Motor neuron (in vitro differentiated cells): ENCODE measurements at regions not wholly inside any gene's neighbourhood (a gene's known extent, or its start where the extent isn't known, plus 50 kb on each side); places are given as distances from the start of the nearest gene placed in this dataset.

Source experiments
- ATAC-seq, 8 experiments: fragments of 200-7000 bp; cut with Tn5 transposase; replicated peaks in 6 of 8; 2 replicates each; pipeline ENCODE4 v1.8.0; 2021; ENCODE audit warnings: mild to moderate bottlenecking in 8 of 8, moderate library complexity in 8 of 8
- H3K27ac ChIP-seq, 2 donors: fragments of 250-450 bp; sonication (Bioruptor Pico); 2 replicates each; pipeline ENCODE4 v1.9.0; 2021; ENCODE audit warnings: antibody characterized with exemption in 2 of 2, mild to moderate bottlenecking in 2 of 2, moderate library complexity in 1 of 2
- H3K4me1 ChIP-seq, 2 donors: fragments of 250-450 bp; sonication (Bioruptor Pico); replicated peaks in 1 of 2; 2 replicates each; pipeline ENCODE4 v1.6.1; 2021; ENCODE audit warnings: antibody characterized with exemption in 2 of 2, mild to moderate bottlenecking in 2 of 2, moderate library complexity in 1 of 2
- H3K4me3 ChIP-seq, 5 donors: fragments of 250-450 bp; sonication (Bioruptor Pico); 2 replicates each; pipeline ENCODE4 v1.9.0; 2021; ENCODE audit warnings: antibody characterized with exemption in 5 of 5, mild to moderate bottlenecking in 5 of 5, moderate library complexity in 4 of 5
- WGBS, 10 experiments: fragments of 450-650 bp; shearing (Covaris generic); methylation state at CpG; one replicate each; pipeline ENCODE4 v1.0.0; 2022; 5-methylcytosine and 5-hydroxymethylcytosine counted together
- in situ Hi-C, 9 experiments: fragments of 400-800 bp; cut with MboI; loops; one replicate each; pipeline ENCODE4 v1.15.0; 2021; ENCODE audit warnings: low sequenced_read_pairs in 9 of 9, low pct_unique_long_range_greater_than_20kb in 2 of 9; ENCODE audit not compliant: unreplicated experiment in 9 of 9

GRCh38 chr15:88986949-88987590 is 73.9 kb upstream of the MFGE8 start:
- WGBS, 10 experiments, result 43 to 100% (median 70%) methylated on average over 1 to 9 of the region's 11 CpGs; no CpG with 5 or more reads in 2 of the 10 experiments
- H3K4me1 ChIP-seq, result no peaks in the 10 kb centered on the region
- peak in 4 of 8 experiments; percentile 9 to 60 (median 37) for ATAC-seq
- H3K4me3 ChIP-seq, result no peak overlapping the region
- in situ Hi-C loops, result no loop called here
- no peak overlapping the region for H3K27ac ChIP-seq

GRCh38 chr15:88987591-88987933 is 74.4 kb upstream of the MFGE8 start:
- 72 to 94% (median 81%) methylated on average over 2 to 7 of the region's 7 CpGs; no CpG with 5 or more reads in 4 of the 10 experiments for WGBS, 10 experiments
- Histone ChIP-seq H3K4me3 (no peak overlapping the region), H3K4me1 (no peaks in the 10 kb centered on the region), H3K27ac (no peak overlapping the region)
- in situ Hi-C loops, result no loop called here
- peak in 1 of 8 experiments; percentile 64 for ATAC-seq

- peak in 2 of 8 experiments; percentile 33 to 56 for ATAC-seq
- 43 to 100% (median 50%) methylated on average over 1 to 5 of the region's 8 CpGs; no CpG with 5 or more reads in 5 of the 10 experiments for WGBS, 10 experiments
- no peaks in the 10 kb centered on the region for H3K4me1 ChIP-seq
- H3K4me3 ChIP-seq, result no peak overlapping the region
- in situ Hi-C loops, result no loop called here
- no peak overlapping the region for H3K27ac ChIP-seq
These were observed 74.9 kb upstream of the MFGE8 start for GRCh38 chr15:88987934-88988671.

- ATAC-seq, result peak in 2 of 8 experiments; percentile 17 to 53
- whole genome bisulfite sequencing, 10 experiments, result 7 to 100% (median 69%) methylated on average over 1 to 5 of the region's 5 CpGs
- no peaks in the 10 kb centered on the region for H3K4me1 ChIP-seq
- in situ Hi-C loops, result no loop called here
- no peak overlapping the region for H3K27ac ChIP-seq
- H3K4me3 ChIP-seq, result no peak overlapping the region
These were observed 76.4 kb upstream of the MFGE8 start for GRCh38 chr15:88989578-88989977.

GRCh38 chr15:88990185-88990679 is 77.1 kb upstream of the MFGE8 start:
- ATAC-seq, result no peak
- in situ Hi-C loops, result no loop called here
- 21 to 100% (median 88%) methylated on average over 2 to 20 of the region's 20 CpGs; no CpG with 5 or more reads in 1 of the 10 experiments for WGBS, 10 experiments
- H3K27ac ChIP-seq, result no peak overlapping the region
- H3K4me3 ChIP-seq, result no peak overlapping the region
- H3K4me1 ChIP-seq, result no peaks in the 10 kb centered on the region

- WGBS, 10 experiments, result 64 to 100% (median 90%) methylated on average over 1 to 2 of the region's 3 CpGs; no CpG with 5 or more reads in 1 of the 10 experiments
- no peaks in the 10 kb centered on the region for H3K4me1 ChIP-seq
- no peak for ATAC-seq
These were observed 79.0 kb upstream of the MFGE8 start for GRCh38 chr15:88992216-88992615.

GRCh38 chr15:88992912-88993376 is 79.8 kb upstream of the MFGE8 start:
- Histone ChIP-seq H3K4me3 (no peak overlapping the region), H3K27ac (no peak overlapping the region), H3K4me1 (no peaks in the 10 kb centered on the region)
- in situ Hi-C loops, result no loop called here
- WGBS, 10 experiments, result 31 to 75% (median 56%) methylated on average over 2 to 7 of the region's 7 CpGs; no CpG with 5 or more reads in 2 of the 10 experiments
- ATAC-seq, result no peak

More at GRCh38 chr15:88992216-88992615, 79.0 kb upstream of the MFGE8 start:
- Histone ChIP-seq H3K4me3 (no peak overlapping the region), H3K27ac (no peak overlapping the region)
- in situ Hi-C loops, result no loop called here

GRCh38 chr15:88993662-88994061 is 80.5 kb upstream of the MFGE8 start:
- 56 to 100% (median 90%) methylated on average over 1 to 3 of the region's 5 CpGs; no CpG with 5 or more reads in 3 of the 10 experiments for WGBS, 10 experiments
- ATAC-seq, result no peak
- Histone ChIP-seq H3K4me3 (no peak overlapping the region), H3K27ac (no peak overlapping the region), H3K4me1 (no peaks in the 10 kb centered on the region)
- in situ Hi-C loops, result no loop called here

- no peak overlapping the region for H3K27ac ChIP-seq
- in situ Hi-C loops, result no loop called here
- H3K4me1 ChIP-seq, result no peaks in the 10 kb centered on the region
- H3K4me3 ChIP-seq, result no peak overlapping the region
- no peak for ATAC-seq
- 60 to 100% (median 83%) methylated on average over 1 of the region's 1 CpG; no CpG with 5 or more reads in 5 of the 10 experiments for WGBS, 10 experiments
These were observed 81.1 kb upstream of the MFGE8 start for GRCh38 chr15:88994286-88994685.

GRCh38 chr15:88995449-88995848 is 82.3 kb upstream of the MFGE8 start:
- H3K4me1 ChIP-seq, result no peaks in the 10 kb centered on the region
- no peak overlapping the region for H3K4me3 ChIP-seq
- no peak overlapping the region for H3K27ac ChIP-seq
- ATAC-seq, result no peak
- 17 to 93% (median 80%) methylated on average over 1 to 3 of the region's 3 CpGs; no CpG with 5 or more reads in 3 of the 10 experiments for WGBS, 10 experiments
- in situ Hi-C loops, result no loop called here

- no peak for ATAC-seq
- 50 to 100% (median 72%) methylated on average over 1 to 3 of the region's 3 CpGs; no CpG with 5 or more reads in 4 of the 10 experiments for WGBS, 10 experiments
- Histone ChIP-seq H3K4me3 (no peak overlapping the region), H3K27ac (no peak overlapping the region), H3K4me1 (no peaks in the 10 kb centered on the region)
- in situ Hi-C loops, result no loop called here
These were observed 84.4 kb upstream of the MFGE8 start for GRCh38 chr15:88997531-88997930.

- Histone ChIP-seq H3K4me1 (no peaks in the 10 kb centered on the region), H3K27ac (no peak overlapping the region), H3K4me3 (no peak overlapping the region)
- no peak for ATAC-seq
- WGBS, 10 experiments, result 20 to 87% (median 64%) methylated on average over 1 to 7 of the region's 7 CpGs; no CpG with 5 or more reads in 2 of the 10 experiments
- in situ Hi-C loops, result no loop called here
These were observed 86.0 kb upstream of the MFGE8 start for GRCh38 chr15:88998980-88999713.
